Spleen (tissue), 7 donors: ENCODE measurements at regions not wholly inside any gene's neighbourhood (a gene's known extent, or its start where the extent isn't known, plus 50 kb on each side); places are given as distances from the start of the nearest gene placed in this dataset.

Experiments used
- CTCF ChIP-seq, 11 experiments: fragments of 200-600 bp in 7 of 11; fragments of 450-650 bp in 4 of 11; sonication (generic) in 4 of 11; IDR thresholded peaks in 8 of 11; conservative IDR thresholded peaks in 3 of 11; 1 replicate in 7 of 11; 2 replicates in 4 of 11; pipeline versions ENCODE4 v1.4.0 to v1.8.0; 2016 to 2021; ENCODE audit warnings: antibody characterized with exemption in 11 of 11, inconsistent platforms in 4 of 11, mild to moderate bottlenecking in 1 of 11
- POLR2A ChIP-seq, 3 donors: fragments of 450-650 bp; IDR thresholded peaks; one replicate each; pipeline ENCODE4 v1.5.1; 2017; ENCODE audit warnings: antibody characterized with exemption in 3 of 3, mild to moderate bottlenecking in 1 of 3
- POLR2AphosphoS5 ChIP-seq, 3 donors: sonication (generic); formaldehyde crosslinking; IDR thresholded peaks; one replicate each; pipeline ENCODE4 v1.5.1; 2017; ENCODE audit warnings: antibody characterized with exemption in 3 of 3
- donor health status: DM: no; HTN: no; CAD: no; lungs with moderate emphysema.
- donor health status: DM: no; HTN: no; CAD: no.
- donor health status: DM: no; HTN: no; CAD: no.

DNA sequence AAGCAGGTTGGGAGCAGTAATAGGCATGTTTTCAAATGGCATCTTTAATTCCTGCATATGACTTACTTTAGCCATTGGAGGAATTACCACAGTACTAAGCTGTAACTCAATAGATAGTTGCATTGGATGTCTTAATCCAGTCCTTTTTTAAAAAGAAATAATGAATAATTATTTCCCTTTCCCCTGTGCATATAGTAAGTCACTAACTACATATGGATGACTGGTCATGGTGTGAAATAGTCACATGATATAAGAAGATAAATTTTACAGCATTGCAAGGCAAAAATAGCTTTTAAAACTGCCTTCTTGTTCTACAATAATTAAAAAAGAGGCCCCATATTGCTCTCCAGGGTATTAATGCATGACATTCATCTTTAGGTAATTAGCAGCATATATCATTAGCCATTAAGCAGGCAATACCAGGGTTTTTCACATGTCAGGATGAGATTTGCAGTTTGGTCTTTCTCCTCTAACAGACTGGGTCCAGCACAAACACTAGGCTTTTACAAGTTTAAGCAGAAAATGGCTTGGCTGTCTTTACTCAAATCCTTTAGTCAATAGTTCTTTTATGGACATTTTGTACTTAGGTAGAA is 606.4 kb upstream of the RORB start:
- TF ChIP-seq POLR2A (IDR thresholded peaks at IDR 0.05) (no peak), POLR2AphosphoS5 (IDR thresholded peaks at IDR 0.05) (no peak), CTCF (IDR thresholded peaks at IDR 0.05 in 8 of 11, conservative IDR thresholded peaks at IDR 0.05 in 3 of 11) (no peak)
